Panc1 (cell line): ENCODE measurements at regions not wholly inside any gene's neighbourhood (a gene's known extent, or its start where the extent isn't known, plus 50 kb on each side); places are given as distances from the start of the nearest gene placed in this dataset.

Experiments used
- ATAC-seq: fragments of 200-7000 bp; cut with Tn5 transposase; 2 replicates; pipeline ENCODE4 v1.9.1; 2020; ENCODE audit warnings: mild to moderate bottlenecking, moderate library complexity
- BruUV-seq: library from RNA; stranded (reverse); fragments of 400-500 nt; replicated peaks from 2 replicates; lab custom pipeline; 2021; lab: Mats Ljungman, UMichigan
- CTCF ChIA-PET: fragments of 300-600 bp; sonication (Branson Sonifier 250); formaldehyde crosslinking; loops from one replicate; lab custom pipeline; 2022; ENCODE audit warnings: antibody characterized with exemption; lab: Charles Lee
- POLR2A ChIA-PET: fragments of 300-600 bp; sonication (Branson Sonifier 250); formaldehyde crosslinking; loops from one replicate; lab custom pipeline; 2022; ENCODE audit warnings: antibody characterized with exemption; lab: Charles Lee
- DNase-seq: peaks from one replicate; pipeline ENCODE4 v3.0.0-alpha.2; 2010; ENCODE audit warnings: low read depth, low spot score
- H3K27ac ChIP-seq: 2 replicates; pipeline ENCODE4 v1.5.1; 2011; ENCODE audit warnings: mild to moderate bottlenecking, low read length, inconsistent platforms
- H3K27me3 ChIP-seq: fragments of 200-500 bp; sonication (Bioruptor generic); 2 replicates; pipeline ENCODE4 v1.6.0; 2014; ENCODE audit warnings: low read length, inconsistent platforms; ENCODE audit not compliant: control insufficient read depth, insufficient read depth
- H3K36me3 ChIP-seq: fragments of 200-500 bp; sonication (Bioruptor generic); 2 replicates; pipeline ENCODE4 v1.5.1; 2014; ENCODE audit warnings: inconsistent platforms, mild to moderate bottlenecking, low read length, moderate library complexity; ENCODE audit not compliant: control insufficient read depth, insufficient read depth
- H3K4me1 ChIP-seq: 2 replicates; pipeline ENCODE4 v1.5.1; 2011; ENCODE audit warnings: inconsistent platforms, mild to moderate bottlenecking, low read length, moderate library complexity; ENCODE audit not compliant: control insufficient read depth, insufficient read depth
- H3K4me3 ChIP-seq, 2 experiments: 2 replicates each; pipeline ENCODE4 v1.5.1; 2011 to 2012; ENCODE audit warnings: low read depth in 2 of 2, low read length in 2 of 2, mild to moderate bottlenecking in 2 of 2, inconsistent platforms in 1 of 2, moderate library complexity in 1 of 2
- H3K9me3 ChIP-seq: fragments of 200-500 bp; sonication (Bioruptor generic); 2 replicates; pipeline ENCODE4 v1.5.1; 2014; ENCODE audit warnings: low read depth, mild to moderate bottlenecking, inconsistent platforms, low read length, moderate library complexity; ENCODE audit not compliant: control insufficient read depth, insufficient read depth
- CTCF ChIP-seq: fragments of 450-650 bp; IDR thresholded peaks from 2 replicates; pipeline ENCODE4 v1.5.1; 2017; ENCODE audit warnings: mild to moderate bottlenecking
- POLR2AphosphoS5 ChIP-seq: IDR thresholded peaks from 2 replicates; pipeline ENCODE4 v1.6.1; 2012; ENCODE audit warnings: mild to moderate bottlenecking, low read depth, low read length, moderate library complexity
- REST ChIP-seq, 2 experiments: IDR thresholded peaks; 2 replicates each; pipeline ENCODE4 v1.6.1; 2011 to 2012; ENCODE audit warnings: low read depth in 2 of 2, control low read depth in 1 of 2, low read length in 1 of 2, mild to moderate bottlenecking in 1 of 2, moderate library complexity in 1 of 2; ENCODE audit not compliant: insufficient read depth in 1 of 2
- SIN3A ChIP-seq: IDR thresholded peaks from 2 replicates; pipeline ENCODE4 v1.6.1; 2012; ENCODE audit warnings: low read depth, mild to moderate bottlenecking, low read length, moderate library complexity, borderline replicate concordance; ENCODE audit not compliant: insufficient read depth
- TCF7L2 ChIP-seq: IDR thresholded peaks from 2 replicates; pipeline ENCODE4 v1.6.1; 2011; ENCODE audit warnings: mild to moderate bottlenecking, low read depth, low read length, inconsistent platforms
- in situ Hi-C: cut with HindIII; loops from 2 replicates; pipeline ENCODE4 v1.10.0; 2016; ENCODE audit warnings: low sequenced_read_pairs, low pct_unique_long_range_greater_than_20kb
- intact Hi-C: fragments of 100-400 bp; cut with micrococcal nuclease; formaldehyde crosslinking; loops from one replicate; pipeline ENCODE4 v1.10.0; 2022; ENCODE audit not compliant: unreplicated experiment

- H3K27me3 ChIP-seq = no peaks in the 10 kb centered on the region
- CTCF ChIA-PET = no interaction called here
- no TSS peak for BruUV-seq
- intact Hi-C loops = no loop called here
- no peak overlapping the region for H3K27ac ChIP-seq
- H3K9me3 ChIP-seq = no peaks in the 10 kb centered on the region
- no peaks in the 10 kb centered on the region for H3K36me3 ChIP-seq
- in situ Hi-C loops = no loop called here
- no peak for ATAC-seq
- POLR2A ChIA-PET = no interaction called here
- no peak overlapping the region for H3K4me3 ChIP-seq
- no peak for DNase-seq
- no peaks in the 10 kb centered on the region for H3K4me1 ChIP-seq
- no peak for TF ChIP-seq TCF7L2
These were observed 251.8 kb downstream of the TBX15 start for GRCh38 chr1:118736322-118736721.

- Histone ChIP-seq H3K4me3 (no peak overlapping the region), H3K9me3 (no peaks in the 10 kb centered on the region), H3K4me1 (no peaks in the 10 kb centered on the region), H3K27me3 (no peaks in the 10 kb centered on the region), H3K36me3 (no peaks in the 10 kb centered on the region), H3K27ac (no peak overlapping the region)
- ATAC-seq (no peak), DNase-seq (no peak)
- in situ Hi-C loops = no loop called here
- CTCF ChIA-PET = no interaction called here
- intact Hi-C loops = no loop called here
- POLR2A ChIA-PET = no interaction called here
- BruUV-seq = no TSS peak
- TF ChIP-seq SIN3A (no peak), REST (IDR thresholded peaks at IDR 0.05; ENCODE audit: insufficient read depth in 1 of 2, low read depth in 2 of 2, low read length in 1 of 2) (no peak), CTCF (no peak), POLR2AphosphoS5 (no peak), TCF7L2 (no peak)
These were observed 270.2 kb downstream of the TBX15 start for GRCh38 chr1:118717893-118718292.

GRCh38 chr1:118716775-118717174 lies 271.4 kb downstream of the TBX15 start:
- Histone ChIP-seq H3K36me3 (no peaks in the 10 kb centered on the region), H3K9me3 (no peaks in the 10 kb centered on the region), H3K27me3 (no peaks in the 10 kb centered on the region), H3K4me1 (no peaks in the 10 kb centered on the region), H3K27ac (no peak overlapping the region), H3K4me3 (no peak overlapping the region)
- TF ChIP-seq CTCF (peak; percentile 24; the same call in 1 of the 2 replicates), SIN3A (no peak)
- intact Hi-C loops = no loop called here
- in situ Hi-C loops = no loop called here
- no TSS peak for BruUV-seq
- DNase-seq = no peak
- no peak for ATAC-seq
- ChIA-PET POLR2A (no interaction called here), CTCF (no interaction called here)
